ENCODE measurements at regions not wholly inside any gene's neighbourhood (a gene's known extent, or its start where the extent isn't known, plus 50 kb on each side); places are given as distances from the start of the nearest gene placed in this dataset.

GRCh38 chr1:216833509-216833908 is 110.3 kb upstream of the ESRRG start:
- TF ChIP-seq CTCF (IDR thresholded peaks at IDR 0.05) (no peak), EP300 (IDR thresholded peaks at IDR 0.05) (no peak)
